NCI-H510A treated with DMSO at 0.1 percent for 48 hours (cell line): ENCODE measurements at regions not wholly inside any gene's neighbourhood (a gene's known extent, or its start where the extent isn't known, plus 50 kb on each side); places are given as distances from the start of the nearest gene placed in this dataset.
"Not testable (repeated sequence)": the region's sequence is repeated elsewhere in the genome, so short reads cannot be mapped to it uniquely, and the experiment has no call there.

Experiments
- DNase-seq: peaks from one replicate; lab custom pipeline; 2025; lab: John Stamatoyannopoulos, UW

DNA sequence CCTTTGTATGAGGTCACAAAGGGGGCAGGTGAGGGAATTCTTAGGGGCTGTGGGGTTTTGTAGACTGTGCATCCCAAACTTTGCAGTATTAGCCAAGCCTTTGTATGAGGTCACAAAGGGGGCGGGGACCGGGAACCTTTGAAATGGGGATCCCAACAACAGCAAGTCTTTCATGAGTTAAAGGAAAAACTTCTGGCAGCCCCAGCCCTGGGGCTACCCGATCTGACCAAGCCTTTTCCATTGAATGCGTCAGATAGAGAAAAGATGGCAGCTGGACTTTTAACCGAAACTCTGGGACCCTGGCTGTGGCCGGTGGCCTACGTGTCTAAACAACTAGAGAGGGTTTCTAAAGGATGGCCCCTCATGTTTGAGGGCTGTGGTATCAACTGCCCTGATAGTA lies 79.0 kb upstream of the RUBCNL start:
- DNase-seq: not testable (repeated sequence)

DNA sequence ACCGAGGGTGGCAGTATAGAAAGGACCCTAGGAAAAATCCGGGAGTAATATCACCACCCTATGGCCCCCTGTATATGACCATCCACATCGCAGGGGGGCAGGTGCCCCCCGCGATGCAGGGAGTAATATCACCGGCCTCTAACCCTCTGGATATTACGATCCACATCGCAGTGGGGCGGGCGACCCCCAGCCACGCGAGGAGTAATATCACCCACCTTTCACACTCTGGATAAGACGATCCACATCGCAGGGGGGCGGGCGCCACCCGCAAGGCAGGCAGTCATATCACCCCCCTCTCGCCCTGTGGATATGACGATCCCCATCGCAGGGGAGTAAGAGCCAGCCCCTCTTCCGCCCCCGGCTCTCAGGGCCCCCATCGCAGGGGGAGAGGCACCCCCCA lies 76.7 kb upstream of the RUBCNL start:
- DNase-seq: no peak

DNA sequence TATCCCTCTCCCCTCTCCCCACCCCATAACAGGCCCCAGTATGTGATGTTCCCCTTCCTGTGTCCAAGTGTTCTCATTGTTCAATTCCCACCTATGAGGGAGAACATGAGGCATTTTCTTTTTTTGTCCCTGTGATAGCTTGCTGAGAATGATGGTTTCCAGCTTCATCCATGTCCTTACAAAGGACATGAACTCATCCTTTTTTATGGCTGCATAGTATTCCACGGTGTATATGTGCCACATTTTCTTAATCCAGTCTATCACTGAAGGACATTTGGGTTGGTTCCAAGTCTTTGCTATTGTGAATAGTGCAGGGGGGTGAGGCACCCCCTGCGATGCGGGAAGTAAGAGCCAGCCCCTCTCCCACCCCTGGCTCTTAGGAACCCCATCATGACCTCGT lies 73.2 kb upstream of the RUBCNL start:
- DNase-seq: not testable (repeated sequence)

DNA sequence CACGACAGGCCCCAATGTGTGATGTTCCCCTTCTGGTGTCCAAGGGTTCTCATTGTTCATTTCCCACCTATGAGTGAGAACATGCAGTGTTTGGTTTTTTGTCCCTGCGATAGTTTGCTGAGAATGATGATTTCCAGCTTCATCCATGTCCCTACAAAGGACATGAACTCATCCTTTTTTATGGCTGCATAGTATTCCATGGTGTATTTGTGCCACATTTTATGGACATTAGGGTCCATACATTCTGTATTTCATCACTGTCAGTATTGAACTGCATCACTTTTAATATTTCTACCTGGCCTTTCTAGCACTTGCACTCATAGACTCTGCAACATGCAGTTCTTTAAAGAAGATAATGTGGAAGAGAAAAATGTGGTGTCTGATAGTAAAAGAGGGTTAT lies 70.2 kb upstream of the RUBCNL start:
- not testable (repeated sequence) for DNase-seq

DNA sequence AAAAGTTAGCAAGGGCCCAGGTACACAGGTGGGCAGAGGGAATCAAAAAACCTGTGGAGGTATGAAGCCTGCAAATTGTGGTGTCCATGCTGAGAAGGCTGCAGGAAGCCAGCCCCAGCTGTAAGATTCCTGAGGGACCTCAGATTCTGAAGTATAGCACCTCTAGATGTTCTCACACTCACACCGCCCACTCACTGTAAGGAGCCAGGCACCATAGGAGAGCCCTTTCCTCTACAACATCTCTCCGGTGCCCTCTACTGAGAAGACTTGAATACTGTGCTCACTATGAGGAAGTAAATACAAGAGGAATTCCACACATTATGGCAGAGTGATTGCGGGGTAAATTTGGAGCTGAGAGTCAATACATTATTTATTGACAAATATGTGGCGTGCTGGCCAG lies 68.9 kb upstream of the RUBCNL start:
- not testable (repeated sequence) for DNase-seq

DNA sequence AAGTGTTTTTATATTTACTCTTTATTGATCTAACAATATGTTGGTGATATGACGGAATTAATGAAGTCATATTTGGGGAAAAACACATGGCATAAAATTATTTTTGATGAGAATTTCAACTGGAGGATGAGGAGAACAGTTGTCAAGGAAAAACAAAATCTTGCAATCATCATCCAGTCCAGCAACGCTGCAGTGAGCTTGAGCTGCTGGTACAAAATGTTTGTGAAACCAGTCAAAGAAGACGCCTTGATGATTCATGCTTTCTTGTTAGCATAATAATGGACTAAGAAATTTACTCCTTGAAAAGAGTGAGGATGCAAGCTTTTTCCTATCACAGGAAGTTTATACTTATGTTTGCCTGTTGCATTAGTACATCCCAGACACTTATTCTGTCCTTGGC lies 64.1 kb upstream of the RUBCNL start:
- DNase-seq: not testable (repeated sequence)

DNA sequence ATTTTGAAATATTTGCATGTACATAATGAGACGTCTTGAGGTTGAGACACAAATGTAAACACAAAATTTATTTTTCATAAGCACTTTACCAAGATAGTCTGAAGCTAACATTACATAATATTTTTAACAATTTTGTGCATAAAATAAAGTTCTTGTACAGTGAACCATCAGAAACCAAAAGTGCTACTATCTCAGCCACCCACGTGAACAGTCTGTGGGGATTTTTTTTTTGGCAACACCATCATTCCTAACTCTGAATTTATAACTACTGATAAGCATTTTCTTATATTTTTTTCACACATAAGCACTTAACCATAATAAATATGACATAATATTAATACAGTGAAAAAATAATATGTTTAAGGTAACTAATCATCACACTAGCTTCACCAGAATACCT lies 62.9 kb upstream of the RUBCNL start:
- not testable (repeated sequence) for DNase-seq

DNA sequence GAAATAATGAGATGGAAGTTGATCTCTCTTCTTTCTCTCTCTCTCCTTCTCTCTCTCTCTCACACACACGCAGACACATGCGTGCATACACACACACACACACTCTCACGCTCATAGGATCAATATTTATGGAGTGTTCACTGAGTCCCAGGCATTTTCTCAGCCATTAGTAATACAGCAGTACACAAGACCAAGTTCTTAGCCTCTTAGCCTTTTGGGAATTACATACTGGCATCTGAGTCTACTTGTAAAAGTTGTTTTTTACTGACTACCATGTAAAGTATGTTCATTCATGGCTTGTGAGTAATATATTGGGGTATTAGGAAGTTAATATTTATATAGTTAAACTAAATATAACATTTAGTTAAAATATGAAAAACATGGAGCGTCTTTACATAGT lies 61.1 kb upstream of the RUBCNL start:
- DNase-seq: not testable (repeated sequence)

DNA sequence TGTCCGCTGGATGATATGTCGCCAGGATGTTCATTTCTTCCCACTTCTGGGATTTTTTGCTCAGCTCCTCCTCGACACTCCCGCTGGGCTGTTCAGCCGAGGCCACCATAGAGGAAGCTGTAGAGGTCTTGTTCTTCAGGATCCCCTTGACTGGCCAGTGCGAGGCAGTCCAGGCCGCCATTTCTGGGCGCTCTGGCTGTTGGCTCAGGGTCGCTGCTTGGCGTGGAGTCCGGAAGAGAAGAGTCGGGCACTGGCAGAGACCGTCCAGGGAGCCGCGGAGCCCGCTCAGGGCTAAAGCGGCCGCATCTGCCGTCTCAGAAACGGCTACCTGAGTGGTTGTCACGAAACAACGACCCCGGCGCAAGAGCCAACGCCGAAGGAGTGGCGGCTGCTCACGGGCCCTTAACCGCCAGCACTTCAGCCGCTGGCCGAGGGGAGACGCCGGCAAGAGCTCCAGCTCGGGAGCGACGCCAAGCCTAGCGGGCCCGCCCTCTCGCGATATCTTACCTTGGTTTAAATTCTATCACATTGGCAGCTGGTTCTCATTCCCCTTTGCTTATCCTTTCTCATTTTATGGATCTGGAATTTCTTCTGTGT lies 50.9 kb upstream of the RUBCNL start:
- not testable (repeated sequence) for DNase-seq
